ENCODE measurements at regions not wholly inside any gene's neighbourhood (a gene's known extent, or its start where the extent isn't known, plus 50 kb on each side); places are given as distances from the start of the nearest gene placed in this dataset.

DNA sequence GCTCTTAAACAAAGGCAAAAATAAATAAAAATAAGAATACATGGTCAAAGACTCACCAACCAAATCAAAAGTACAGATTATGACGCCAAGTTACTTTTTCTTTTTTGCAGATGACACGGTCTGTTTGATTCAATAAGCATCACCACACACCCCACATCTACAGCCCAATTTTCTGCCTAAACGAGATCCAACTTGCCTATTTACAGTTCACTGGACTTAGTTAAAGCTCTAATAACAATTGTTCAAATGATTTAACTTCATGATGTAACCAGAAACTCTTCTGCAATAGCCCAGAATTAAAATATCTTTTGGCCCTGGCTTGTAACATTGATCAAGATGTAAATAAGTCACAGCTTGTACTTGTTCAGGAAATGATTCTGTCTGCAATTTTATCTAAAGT lies 590.3 kb upstream of the C9orf72 start:
- no peak overlapping the region for H3K9ac ChIP-seq (ENCODE audit: low read length)
- no peaks in the 10 kb centered on the region for H3K4me1 ChIP-seq (ENCODE audit: insufficient read depth, low read length, severe bottlenecking)
- H2AFZ ChIP-seq (ENCODE audit: low read length) = no peak overlapping the region
- H3K4me2 ChIP-seq (ENCODE audit: low read length) = no peak overlapping the region
- H3K79me2 ChIP-seq (ENCODE audit: insufficient read depth, low read length) = no peaks in the 10 kb centered on the region
- no peaks in the 10 kb centered on the region for H4K20me1 ChIP-seq (ENCODE audit: insufficient read depth, low read length)
- TF ChIP-seq, protein P1, sequence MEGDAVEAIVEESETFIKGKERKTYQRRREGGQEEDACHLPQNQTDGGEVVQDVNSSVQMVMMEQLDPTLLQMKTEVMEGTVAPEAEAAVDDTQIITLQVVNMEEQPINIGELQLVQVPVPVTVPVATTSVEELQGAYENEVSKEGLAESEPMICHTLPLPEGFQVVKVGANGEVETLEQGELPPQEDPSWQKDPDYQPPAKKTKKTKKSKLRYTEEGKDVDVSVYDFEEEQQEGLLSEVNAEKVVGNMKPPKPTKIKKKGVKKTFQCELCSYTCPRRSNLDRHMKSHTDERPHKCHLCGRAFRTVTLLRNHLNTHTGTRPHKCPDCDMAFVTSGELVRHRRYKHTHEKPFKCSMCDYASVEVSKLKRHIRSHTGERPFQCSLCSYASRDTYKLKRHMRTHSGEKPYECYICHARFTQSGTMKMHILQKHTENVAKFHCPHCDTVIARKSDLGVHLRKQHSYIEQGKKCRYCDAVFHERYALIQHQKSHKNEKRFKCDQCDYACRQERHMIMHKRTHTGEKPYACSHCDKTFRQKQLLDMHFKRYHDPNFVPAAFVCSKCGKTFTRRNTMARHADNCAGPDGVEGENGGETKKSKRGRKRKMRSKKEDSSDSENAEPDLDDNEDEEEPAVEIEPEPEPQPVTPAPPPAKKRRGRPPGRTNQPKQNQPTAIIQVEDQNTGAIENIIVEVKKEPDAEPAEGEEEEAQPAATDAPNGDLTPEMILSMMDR (IDR thresholded peaks at IDR 0.05; ENCODE audit: low read length) = no peak
- no peak for TF ChIP-seq EZH2 (IDR thresholded peaks at IDR 0.05; ENCODE audit: borderline replicate concordance, low read length)
- H3K9me2 ChIP-seq (ENCODE audit: low read depth, low read length) = no peaks in the 10 kb centered on the region
- H3K36me3 ChIP-seq (ENCODE audit: insufficient read depth, low read length) = no peaks in the 10 kb centered on the region
- H3K27me3 ChIP-seq (ENCODE audit: insufficient read depth, low read length) = no peaks in the 10 kb centered on the region
- H3K9me3 ChIP-seq (ENCODE audit: low read length) = no peaks in the 10 kb centered on the region
- H3K27ac ChIP-seq (ENCODE audit: low read depth, low read length, poor library complexity, severe bottlenecking) = no peak overlapping the region
- H3K4me3 ChIP-seq (ENCODE audit: low read depth, low read length, poor library complexity, severe bottlenecking) = no peak overlapping the region
- H3F3A ChIP-seq (ENCODE audit: insufficient read depth, low read length) = no peaks in the 10 kb centered on the region

DNA sequence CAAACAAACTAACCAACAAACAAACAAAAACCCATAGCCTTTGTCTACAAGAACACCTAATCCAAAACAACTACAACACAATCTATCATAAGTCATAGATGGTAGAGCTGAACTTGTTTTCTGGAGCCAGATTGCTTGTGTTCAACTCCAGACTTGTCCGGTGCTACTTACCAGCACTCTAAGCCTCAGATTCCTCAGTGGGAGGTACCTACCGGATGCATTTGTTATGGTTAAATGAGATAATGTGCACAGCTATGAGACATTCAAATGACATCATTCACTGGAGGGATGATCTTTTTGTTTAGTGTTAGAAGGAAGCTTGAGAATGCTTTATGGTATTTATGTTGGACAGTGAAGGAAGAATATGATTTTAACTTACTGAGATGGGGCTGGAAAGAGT lies 592.9 kb upstream of the C9orf72 start:
- Histone ChIP-seq H3K27ac (ENCODE audit: low read depth, low read length, poor library complexity, severe bottlenecking) (no peak overlapping the region), H3K9me3 (ENCODE audit: low read length) (no peaks in the 10 kb centered on the region), H3K36me3 (ENCODE audit: insufficient read depth, low read length) (no peaks in the 10 kb centered on the region), H2AFZ (ENCODE audit: low read length) (no peak overlapping the region), H3F3A (ENCODE audit: insufficient read depth, low read length) (no peaks in the 10 kb centered on the region), H3K4me3 (ENCODE audit: low read depth, low read length, poor library complexity, severe bottlenecking) (no peak overlapping the region), H3K79me2 (ENCODE audit: insufficient read depth, low read length) (no peaks in the 10 kb centered on the region), H3K27me3 (ENCODE audit: insufficient read depth, low read length) (no peaks in the 10 kb centered on the region), H3K4me1 (ENCODE audit: insufficient read depth, low read length, severe bottlenecking) (no peaks in the 10 kb centered on the region), H3K9me2 (ENCODE audit: low read depth, low read length) (no peaks in the 10 kb centered on the region), H3K4me2 (ENCODE audit: low read length) (no peak overlapping the region), H4K20me1 (ENCODE audit: insufficient read depth, low read length) (no peaks in the 10 kb centered on the region), H3K9ac (ENCODE audit: low read length) (no peak overlapping the region)
- TF ChIP-seq EZH2 (IDR thresholded peaks at IDR 0.05; ENCODE audit: borderline replicate concordance, low read length) = no peak
- TF ChIP-seq, protein P1 (IDR thresholded peaks at IDR 0.05; ENCODE audit: low read length) = no peak

DNA sequence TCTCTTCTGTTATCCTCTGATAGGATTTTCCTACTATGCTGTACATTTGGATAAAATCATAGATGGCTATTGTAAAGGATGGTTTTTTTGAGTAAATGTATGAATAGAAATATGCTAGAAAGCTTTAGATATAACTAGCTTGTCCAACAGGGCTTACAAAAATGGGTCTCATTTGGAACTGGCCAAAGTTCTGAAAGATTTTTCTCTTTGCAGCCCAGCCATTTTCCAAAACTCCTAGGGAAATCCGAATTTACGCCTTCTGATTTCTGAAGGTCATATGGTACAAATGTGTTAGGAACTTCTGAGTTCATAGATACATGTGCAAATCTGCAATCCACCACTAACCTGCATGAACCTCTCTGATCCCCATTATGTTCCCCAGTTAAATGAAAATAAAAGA lies 603.9 kb upstream of the C9orf72 start:
- Histone ChIP-seq H2AFZ (ENCODE audit: low read length) (no peak overlapping the region), H3K27ac (ENCODE audit: low read depth, low read length, poor library complexity, severe bottlenecking) (no peak overlapping the region), H3K79me2 (ENCODE audit: insufficient read depth, low read length) (no peaks in the 10 kb centered on the region), H3K4me2 (ENCODE audit: low read length) (no peak overlapping the region), H3K9me3 (ENCODE audit: low read length) (no peaks in the 10 kb centered on the region), H3K4me1 (ENCODE audit: insufficient read depth, low read length, severe bottlenecking) (no peaks in the 10 kb centered on the region), H3K4me3 (ENCODE audit: low read depth, low read length, poor library complexity, severe bottlenecking) (no peak overlapping the region), H3K36me3 (ENCODE audit: insufficient read depth, low read length) (no peaks in the 10 kb centered on the region), H3K9me2 (ENCODE audit: low read depth, low read length) (no peaks in the 10 kb centered on the region), H4K20me1 (ENCODE audit: insufficient read depth, low read length) (no peaks in the 10 kb centered on the region), H3F3A (ENCODE audit: insufficient read depth, low read length) (no peaks in the 10 kb centered on the region), H3K27me3 (ENCODE audit: insufficient read depth, low read length) (no peaks in the 10 kb centered on the region), H3K9ac (ENCODE audit: low read length) (no peak overlapping the region)
- TF ChIP-seq, protein P1 (IDR thresholded peaks at IDR 0.05; ENCODE audit: low read length) = no peak
- no peak for TF ChIP-seq EZH2 (IDR thresholded peaks at IDR 0.05; ENCODE audit: borderline replicate concordance, low read length)
